CD4-positive, CD25-positive, alpha-beta regulatory T cell (primary cell): ENCODE measurements at regions not wholly inside any gene's neighbourhood (a gene's known extent, or its start where the extent isn't known, plus 50 kb on each side); places are given as distances from the start of the nearest gene placed in this dataset.

ENCODE experiments used
- ATAC-seq, 2 donors: fragments of 150-1000 bp; cut with Tn5 transposase; one replicate each; pipeline ENCODE4 v1.10.0; 2021; ENCODE audit warnings: low read depth in 2 of 2, moderate number of reproducible peaks in 2 of 2, moderate library complexity in 1 of 2
- DNase-seq, 3 donors: peaks; one replicate each; pipeline versions ENCODE4 v3.0.0 to v3.0.0-alpha.2; 2012 to 2022; ENCODE audit warnings: mixed read lengths in 1 of 3
- H3K27ac ChIP-seq: one replicate; pipeline ENCODE4 v1.7.0; 2013; ENCODE audit warnings: mild to moderate bottlenecking, low read length; ENCODE audit not compliant: insufficient read depth, poor library complexity, severe bottlenecking
- H3K27me3 ChIP-seq: one replicate; pipeline ENCODE4 v1.7.0; 2013; ENCODE audit warnings: low read length; ENCODE audit not compliant: control insufficient read depth, insufficient read depth
- H3K36me3 ChIP-seq: one replicate; pipeline ENCODE4 v1.7.0; 2013; ENCODE audit warnings: mild to moderate bottlenecking, low read length, moderate library complexity; ENCODE audit not compliant: control insufficient read depth, insufficient read depth
- H3K4me1 ChIP-seq: 2 replicates; pipeline ENCODE4 v1.7.0; 2013; ENCODE audit warnings: mild to moderate bottlenecking, low read length; ENCODE audit not compliant: insufficient read depth, control insufficient read depth, poor library complexity, severe bottlenecking
- H3K4me3 ChIP-seq: one replicate; pipeline ENCODE4 v1.7.0; 2013; ENCODE audit warnings: low read depth, mild to moderate bottlenecking, low read length, moderate library complexity
- H3K9me3 ChIP-seq, 2 experiments: 1 replicate in 1 of 2; 2 replicates in 1 of 2; pipeline ENCODE4 v1.7.0; 2013; ENCODE audit warnings: low read length in 2 of 2, mild to moderate bottlenecking in 1 of 2, moderate library complexity in 1 of 2; ENCODE audit not compliant: control insufficient read depth in 2 of 2
- H3K27ac Mint-ChIP-seq, 3 donors: one replicate each; pipeline ENCODE4 v1.8.0; 2020 to 2022; ENCODE audit warnings: mild to moderate bottlenecking in 3 of 3, mixed read lengths in 3 of 3, moderate library complexity in 2 of 3
- H3K27me3 Mint-ChIP-seq: one replicate; pipeline ENCODE4 v1.8.0; 2022; ENCODE audit warnings: mild to moderate bottlenecking, mixed read lengths
- H3K36me3 Mint-ChIP-seq: one replicate; pipeline ENCODE4 v1.8.0; 2020; ENCODE audit warnings: mixed read lengths
- H3K4me1 Mint-ChIP-seq, 4 donors: one replicate each; pipeline ENCODE4 v1.8.0; 2020 to 2022; ENCODE audit warnings: mixed read lengths in 4 of 4, mild to moderate bottlenecking in 1 of 4
- H3K4me3 Mint-ChIP-seq, 4 donors: one replicate each; pipeline ENCODE4 v1.8.0; 2020 to 2022; ENCODE audit warnings: mild to moderate bottlenecking in 4 of 4, mixed read lengths in 4 of 4, moderate library complexity in 3 of 4
- H3K9me3 Mint-ChIP-seq, 7 donors: one replicate each; pipeline ENCODE4 v1.8.0; 2020 to 2022; ENCODE audit warnings: mixed read lengths in 7 of 7, mild to moderate bottlenecking in 3 of 7, moderate library complexity in 2 of 7

GRCh38 chr3:139217633-139218032 is 126.2 kb upstream of the MRPS22 start:
- Histone ChIP-seq H3K36me3 (no peaks in the 10 kb centered on the region), H3K4me1 (no peaks in the 10 kb centered on the region), H3K4me3 (no peak overlapping the region), H3K9me3 (no peaks in the 10 kb centered on the region), H3K27me3 (no peaks in the 10 kb centered on the region), H3K27ac (no peak overlapping the region)
- Mint-ChIP-seq H3K27ac (peak overlapping the region in 1 of 3 donors; percentile 64), H3K27me3 (peaks cover 10% of the 10 kb centered on the region), H3K36me3 (no peaks in the 10 kb centered on the region), H3K4me3 (no peak overlapping the region), H3K4me1 (no peaks in the 10 kb centered on the region), H3K9me3 (peaks cover 0 to 3% (median 0%) of the 10 kb centered on the region in 7 donors)
- DNase-seq (no peak), ATAC-seq (no peak)

- peak overlapping the region in 1 of 3 donors; percentile 64 for H3K27ac Mint-ChIP-seq
- H3K27me3 Mint-ChIP-seq = peaks cover 10% of the 10 kb centered on the region
- no peak overlapping the region for H3K4me3 Mint-ChIP-seq
- no peak for ATAC-seq
- no peaks in the 10 kb centered on the region for H3K36me3 Mint-ChIP-seq
- Histone ChIP-seq H3K9me3 (no peaks in the 10 kb centered on the region), H3K27ac (no peak overlapping the region), H3K27me3 (no peaks in the 10 kb centered on the region), H3K4me1 (no peaks in the 10 kb centered on the region), H3K4me3 (no peak overlapping the region), H3K36me3 (no peaks in the 10 kb centered on the region)
- H3K4me1 Mint-ChIP-seq = no peaks in the 10 kb centered on the region
- no peak for DNase-seq
- peaks cover 0 to 3% (median 0%) of the 10 kb centered on the region in 7 donors for H3K9me3 Mint-ChIP-seq
These were observed 125.8 kb upstream of the MRPS22 start for GRCh38 chr3:139218046-139218445.

GRCh38 chr3:139219463-139219862 is 124.4 kb upstream of the MRPS22 start:
- Histone ChIP-seq H3K36me3 (no peaks in the 10 kb centered on the region), H3K4me3 (no peak overlapping the region), H3K4me1 (no peaks in the 10 kb centered on the region), H3K9me3 (no peaks in the 10 kb centered on the region), H3K27ac (no peak overlapping the region), H3K27me3 (no peaks in the 10 kb centered on the region)
- Mint-ChIP-seq H3K36me3 (no peaks in the 10 kb centered on the region), H3K9me3 (peaks cover 0 to 3% (median 0%) of the 10 kb centered on the region in 7 donors), H3K27ac (no peak overlapping the region), H3K4me3 (no peak overlapping the region), H3K27me3 (peaks cover 6% of the 10 kb centered on the region), H3K4me1 (no peaks in the 10 kb centered on the region)
- DNase-seq (no peak), ATAC-seq (no peak)

- DNase-seq = no peak
- Mint-ChIP-seq H3K9me3 (peaks cover 0 to 2% (median 0%) of the 10 kb centered on the region in 7 donors), H3K36me3 (no peaks in the 10 kb centered on the region), H3K4me1 (no peaks in the 10 kb centered on the region), H3K27me3 (no peaks in the 10 kb centered on the region), H3K27ac (no peak overlapping the region), H3K4me3 (no peak overlapping the region)
- ATAC-seq = no peak
- Histone ChIP-seq H3K27me3 (no peaks in the 10 kb centered on the region), H3K9me3 (no peaks in the 10 kb centered on the region), H3K4me1 (no peaks in the 10 kb centered on the region), H3K27ac (no peak overlapping the region), H3K36me3 (no peaks in the 10 kb centered on the region), H3K4me3 (no peak overlapping the region)
These were observed 121.6 kb upstream of the MRPS22 start for GRCh38 chr3:139222100-139222657.

- no peaks in the 10 kb centered on the region for H3K27me3 Mint-ChIP-seq
- no peak overlapping the region for H3K27ac Mint-ChIP-seq
- H3K4me1 Mint-ChIP-seq = no peaks in the 10 kb centered on the region
- no peaks in the 10 kb centered on the region for H3K9me3 ChIP-seq
- ATAC-seq (no peak), DNase-seq (no peak)
- no peak overlapping the region for H3K27ac ChIP-seq
- H3K36me3 ChIP-seq = no peaks in the 10 kb centered on the region
- no peak overlapping the region for H3K4me3 Mint-ChIP-seq
- no peaks in the 10 kb centered on the region for H3K27me3 ChIP-seq
- no peaks in the 10 kb centered on the region for H3K36me3 Mint-ChIP-seq
- no peaks in the 10 kb centered on the region for H3K4me1 ChIP-seq
- no peak overlapping the region for H3K4me3 ChIP-seq
- H3K9me3 Mint-ChIP-seq = no peaks in the 10 kb centered on the region
These were observed 118.3 kb upstream of the MRPS22 start for GRCh38 chr3:139225548-139225947.

GRCh38 chr3:139226731-139227130 is 117.1 kb upstream of the MRPS22 start:
- no peaks in the 10 kb centered on the region for H3K36me3 ChIP-seq
- no peaks in the 10 kb centered on the region for H3K27me3 ChIP-seq
- H3K36me3 Mint-ChIP-seq = no peaks in the 10 kb centered on the region
- no peaks in the 10 kb centered on the region for H3K9me3 ChIP-seq
- no peaks in the 10 kb centered on the region for H3K27me3 Mint-ChIP-seq
- no peak overlapping the region for H3K27ac Mint-ChIP-seq
- DNase-seq (no peak), ATAC-seq (no peak)
- no peak overlapping the region for H3K4me3 Mint-ChIP-seq
- H3K27ac ChIP-seq = no peak overlapping the region
- H3K4me1 Mint-ChIP-seq = no peaks in the 10 kb centered on the region
- H3K9me3 Mint-ChIP-seq = no peaks in the 10 kb centered on the region
- H3K4me3 ChIP-seq = no peak overlapping the region
- H3K4me1 ChIP-seq = no peaks in the 10 kb centered on the region

- H3K27ac ChIP-seq = no peak overlapping the region
- H3K27me3 ChIP-seq = no peaks in the 10 kb centered on the region
- H3K4me1 ChIP-seq = no peaks in the 10 kb centered on the region
- Mint-ChIP-seq H3K27me3 (no peaks in the 10 kb centered on the region), H3K27ac (no peak overlapping the region), H3K4me3 (no peak overlapping the region), H3K36me3 (no peaks in the 10 kb centered on the region), H3K4me1 (no peaks in the 10 kb centered on the region), H3K9me3 (no peaks in the 10 kb centered on the region)
- no peak overlapping the region for H3K4me3 ChIP-seq
- no peaks in the 10 kb centered on the region for H3K36me3 ChIP-seq
- H3K9me3 ChIP-seq = no peaks in the 10 kb centered on the region
- DNase-seq = no peak
- ATAC-seq = no peak
These were observed 116.7 kb upstream of the MRPS22 start for GRCh38 chr3:139227165-139227564.

GRCh38 chr3:139227827-139228226 is 116.0 kb upstream of the MRPS22 start:
- no peak overlapping the region for H3K27ac ChIP-seq
- H3K4me3 ChIP-seq = no peak overlapping the region
- ATAC-seq (no peak), DNase-seq (no peak)
- Mint-ChIP-seq H3K4me1 (no peaks in the 10 kb centered on the region), H3K27me3 (no peaks in the 10 kb centered on the region), H3K4me3 (no peak overlapping the region), H3K27ac (no peak overlapping the region), H3K9me3 (no peaks in the 10 kb centered on the region), H3K36me3 (no peaks in the 10 kb centered on the region)
- no peaks in the 10 kb centered on the region for H3K4me1 ChIP-seq
- H3K9me3 ChIP-seq = no peaks in the 10 kb centered on the region
- no peaks in the 10 kb centered on the region for H3K36me3 ChIP-seq
- H3K27me3 ChIP-seq = no peaks in the 10 kb centered on the region
